Ascending aorta (tissue), 2 donors: ENCODE measurements at regions not wholly inside any gene's neighbourhood (a gene's known extent, or its start where the extent isn't known, plus 50 kb on each side); places are given as distances from the start of the nearest gene placed in this dataset.

ENCODE experiments used
- DNase-seq, 2 donors: peaks; one replicate each; pipeline ENCODE4 v3.0.0-alpha.2; 2019; ENCODE audit warnings: low spot score in 2 of 2
- H3K27ac ChIP-seq, 2 donors: fragments of 200-600 bp; sonication (generic); one replicate each; pipeline ENCODE4 v1.5.1; 2016 to 2017; ENCODE audit warnings: mild to moderate bottlenecking in 1 of 2
- H3K27me3 ChIP-seq: fragments of 200-600 bp; sonication (generic); one replicate; pipeline ENCODE4 v1.5.1; 2017
- H3K36me3 ChIP-seq, 2 donors: fragments of 200-600 bp; sonication (generic); one replicate each; pipeline ENCODE4 v1.5.1; 2016
- H3K4me1 ChIP-seq, 2 donors: fragments of 200-600 bp; sonication (generic); one replicate each; pipeline ENCODE4 v1.5.1; 2016 to 2017; ENCODE audit warnings: mild to moderate bottlenecking in 1 of 2
- H3K4me3 ChIP-seq, 2 donors: fragments of 200-600 bp; sonication (generic); one replicate each; pipeline ENCODE4 v1.5.1; 2016 to 2017; ENCODE audit warnings: mild to moderate bottlenecking in 1 of 2
- H3K9me3 ChIP-seq, 2 donors: fragments of 200-600 bp; sonication (generic); one replicate each; pipeline ENCODE4 v1.5.1; 2016
- intact Hi-C: fragments of 100-400 bp; cut with DNase I; formaldehyde crosslinking; loops from one replicate; pipeline ENCODE4 v1.15.1; 2023
- TF ChIP-seq, protein P1 (sequence below), 3 experiments: fragments of 200-600 bp in 2 of 3; fragments of 450-650 bp in 1 of 3; sonication (generic) in 2 of 3; IDR thresholded peaks; one replicate each; pipeline ENCODE4 v1.5.1; 2016 to 2019; ENCODE audit warnings: antibody characterized with exemption in 3 of 3, mild to moderate bottlenecking in 1 of 3, moderate library complexity in 1 of 3

DNA sequence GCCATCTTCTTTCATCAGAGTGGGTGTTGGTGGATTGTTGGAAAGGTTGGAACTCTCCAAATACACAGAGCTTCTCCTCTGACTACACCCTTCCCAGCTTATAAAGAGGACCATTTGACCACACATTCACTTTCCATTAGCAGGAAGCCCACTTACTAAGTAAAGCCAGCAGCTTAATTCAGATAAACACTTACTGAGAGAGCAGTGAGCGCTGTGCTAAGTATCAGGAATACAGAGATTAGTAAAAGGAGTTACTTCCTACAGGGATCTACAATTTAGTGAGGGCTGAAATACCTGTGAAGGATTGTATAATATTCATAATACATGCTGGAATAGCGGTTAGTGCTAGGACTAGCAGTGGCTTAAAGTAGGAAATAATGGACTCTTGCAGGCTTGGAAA, 343.0 kb downstream of the NYAP2 start:
- intact Hi-C loops = no loop called here

DNA sequence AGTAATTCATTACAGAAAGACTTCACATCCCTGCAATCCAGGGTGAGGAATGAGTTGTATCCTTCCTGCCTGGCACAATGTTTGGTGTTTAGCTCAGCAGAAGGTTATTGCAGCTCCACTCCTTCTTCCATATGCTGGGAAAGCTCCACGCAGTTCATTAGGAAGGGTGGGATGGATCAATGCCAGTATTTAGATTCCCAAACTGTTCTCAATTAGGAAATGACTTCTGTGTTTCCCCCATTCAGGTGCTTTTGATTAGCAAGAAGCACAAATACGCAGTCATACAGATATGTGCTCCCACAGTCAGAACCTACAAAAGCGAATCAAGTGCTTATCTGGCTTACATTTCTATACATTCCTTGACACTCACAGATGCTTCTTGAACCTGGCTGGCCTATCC, 340.6 kb downstream of the NYAP2 start:
- Histone ChIP-seq H3K27me3 (no peaks in the 10 kb centered on the region), H3K4me3 (no peak overlapping the region), H3K9me3 (no peaks in the 10 kb centered on the region), H3K27ac (no peak overlapping the region), H3K36me3 (no peaks in the 10 kb centered on the region), H3K4me1 (peaks cover 0 to 4% of the 10 kb centered on the region in 2 donors)
- intact Hi-C loops = no loop called here
- DNase-seq = no peak
- TF ChIP-seq, protein P1, sequence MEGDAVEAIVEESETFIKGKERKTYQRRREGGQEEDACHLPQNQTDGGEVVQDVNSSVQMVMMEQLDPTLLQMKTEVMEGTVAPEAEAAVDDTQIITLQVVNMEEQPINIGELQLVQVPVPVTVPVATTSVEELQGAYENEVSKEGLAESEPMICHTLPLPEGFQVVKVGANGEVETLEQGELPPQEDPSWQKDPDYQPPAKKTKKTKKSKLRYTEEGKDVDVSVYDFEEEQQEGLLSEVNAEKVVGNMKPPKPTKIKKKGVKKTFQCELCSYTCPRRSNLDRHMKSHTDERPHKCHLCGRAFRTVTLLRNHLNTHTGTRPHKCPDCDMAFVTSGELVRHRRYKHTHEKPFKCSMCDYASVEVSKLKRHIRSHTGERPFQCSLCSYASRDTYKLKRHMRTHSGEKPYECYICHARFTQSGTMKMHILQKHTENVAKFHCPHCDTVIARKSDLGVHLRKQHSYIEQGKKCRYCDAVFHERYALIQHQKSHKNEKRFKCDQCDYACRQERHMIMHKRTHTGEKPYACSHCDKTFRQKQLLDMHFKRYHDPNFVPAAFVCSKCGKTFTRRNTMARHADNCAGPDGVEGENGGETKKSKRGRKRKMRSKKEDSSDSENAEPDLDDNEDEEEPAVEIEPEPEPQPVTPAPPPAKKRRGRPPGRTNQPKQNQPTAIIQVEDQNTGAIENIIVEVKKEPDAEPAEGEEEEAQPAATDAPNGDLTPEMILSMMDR (IDR thresholded peaks at IDR 0.05) = no peak

More for the DNA sequence above, 343.0 kb downstream of the NYAP2 start:
- no peak for DNase-seq
- H3K27ac ChIP-seq = no peak overlapping the region
- no peaks in the 10 kb centered on the region for H3K9me3 ChIP-seq
- H3K4me3 ChIP-seq = no peak overlapping the region
- H3K27me3 ChIP-seq = no peaks in the 10 kb centered on the region
- H3K36me3 ChIP-seq = no peaks in the 10 kb centered on the region
- TF ChIP-seq, protein P1 (IDR thresholded peaks at IDR 0.05) = no peak
- no peaks in the 10 kb centered on the region for H3K4me1 ChIP-seq

DNA sequence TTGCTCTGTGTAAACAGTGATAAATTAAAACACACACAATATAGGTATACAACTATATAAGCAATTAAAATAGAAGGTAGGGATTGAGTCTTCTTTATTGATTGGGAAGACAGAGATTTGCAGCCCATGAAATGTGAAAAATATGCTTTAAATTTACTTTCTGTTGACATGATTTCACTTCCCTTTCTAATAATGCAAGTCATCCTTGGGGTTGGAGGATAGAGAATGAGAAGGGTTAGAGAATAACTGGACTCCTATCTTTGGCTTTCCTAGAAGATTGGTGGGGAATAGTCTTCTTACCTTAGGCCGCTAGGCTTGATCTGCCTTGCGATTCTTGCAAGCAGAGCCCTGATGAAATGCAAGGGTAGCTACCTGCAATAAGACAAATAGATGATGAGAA, 339.8 kb downstream of the NYAP2 start:
- H3K4me3 ChIP-seq = no peak overlapping the region
- no peaks in the 10 kb centered on the region for H3K27me3 ChIP-seq
- no peaks in the 10 kb centered on the region for H3K36me3 ChIP-seq
- DNase-seq = no peak
- no peak overlapping the region for H3K27ac ChIP-seq
- H3K9me3 ChIP-seq = no peaks in the 10 kb centered on the region
- intact Hi-C loops = no loop called here
- peaks cover 0 to 4% of the 10 kb centered on the region in 2 donors for H3K4me1 ChIP-seq
- TF ChIP-seq, protein P1 (IDR thresholded peaks at IDR 0.05) = no peak

DNA sequence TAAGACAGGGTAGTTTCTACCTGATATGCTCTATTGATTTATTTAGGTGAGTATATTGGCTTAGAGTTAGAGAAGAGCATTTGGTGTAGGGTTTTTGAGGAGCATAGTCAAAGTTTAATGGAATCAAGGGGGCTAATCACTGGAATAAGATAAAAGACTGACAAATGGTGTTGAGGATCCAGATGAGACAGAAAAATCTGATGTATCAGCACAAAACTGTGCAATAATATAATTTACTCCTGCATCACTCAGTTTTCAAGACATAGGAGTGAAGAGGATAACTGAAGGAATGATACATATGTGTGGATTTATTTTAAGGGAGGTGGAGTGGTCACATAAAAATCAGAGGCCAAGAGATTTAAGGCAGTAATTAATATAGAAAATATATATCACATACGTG, 339.2 kb downstream of the NYAP2 start:
- no peaks in the 10 kb centered on the region for H3K27me3 ChIP-seq
- no peaks in the 10 kb centered on the region for H3K9me3 ChIP-seq
- no peak overlapping the region for H3K27ac ChIP-seq
- no peaks in the 10 kb centered on the region for H3K36me3 ChIP-seq
- no peak for DNase-seq
- no peak overlapping the region for H3K4me3 ChIP-seq
- TF ChIP-seq, protein P1 (IDR thresholded peaks at IDR 0.05) = no peak
- intact Hi-C loops = no loop called here
- peaks cover 0 to 4% of the 10 kb centered on the region in 2 donors for H3K4me1 ChIP-seq

DNA sequence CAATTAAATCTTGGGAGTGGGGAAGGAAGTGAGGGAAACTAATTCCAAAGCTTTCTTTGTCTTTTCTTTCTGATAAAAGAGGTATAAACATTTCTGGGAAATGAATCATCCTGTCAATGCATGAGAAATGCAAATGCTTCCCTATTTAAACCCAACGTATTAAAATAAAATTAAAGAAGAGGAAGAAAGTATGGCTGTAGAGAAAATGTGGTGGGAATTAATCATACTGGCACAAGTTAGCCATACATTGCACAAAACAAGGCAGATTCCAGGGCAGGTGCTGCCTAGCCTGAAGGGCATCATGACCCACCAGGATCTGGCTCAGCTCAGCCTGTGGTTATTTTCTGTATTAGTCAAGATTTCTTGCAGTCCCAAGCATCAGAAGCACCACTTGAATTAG, 338.0 kb downstream of the NYAP2 start:
- Histone ChIP-seq H3K9me3 (no peaks in the 10 kb centered on the region), H3K4me1 (peaks cover 0 to 4% of the 10 kb centered on the region in 2 donors), H3K27me3 (no peaks in the 10 kb centered on the region), H3K27ac (no peak overlapping the region), H3K4me3 (no peak overlapping the region), H3K36me3 (no peaks in the 10 kb centered on the region)
- no peak for DNase-seq
- TF ChIP-seq, protein P1 (IDR thresholded peaks at IDR 0.05) = no peak
- intact Hi-C loops = no loop called here

GRCh38 chr2:225735844-225736243, 336.3 kb downstream of the NYAP2 start:
- intact Hi-C loops = no loop called here
- H3K36me3 ChIP-seq = no peaks in the 10 kb centered on the region
- no peak overlapping the region for H3K27ac ChIP-seq
- H3K4me3 ChIP-seq = no peak overlapping the region
- H3K9me3 ChIP-seq = no peaks in the 10 kb centered on the region
- peaks cover 0 to 4% of the 10 kb centered on the region in 2 donors for H3K4me1 ChIP-seq
- TF ChIP-seq, protein P1 (IDR thresholded peaks at IDR 0.05) = no peak
- DNase-seq = no peak
- no peaks in the 10 kb centered on the region for H3K27me3 ChIP-seq
